ENCODE measurements at regions not wholly inside any gene's neighbourhood (a gene's known extent, or its start where the extent isn't known, plus 50 kb on each side); places are given as distances from the start of the nearest gene placed in this dataset.
"Not testable (repeated sequence)": the region's sequence is repeated elsewhere in the genome, so short reads cannot be mapped to it uniquely, and the experiment has no call there.

GRCh38 chr4:12042818-12043217 lies 614.1 kb upstream of the HS3ST1 start:
- H3K27ac Mint-ChIP-seq = no peak overlapping the region
- H3K4me3 Mint-ChIP-seq = no peak overlapping the region
- no peaks in the 10 kb centered on the region for H3K27me3 Mint-ChIP-seq

GRCh38 chr4:12041828-12042227 lies 613.1 kb upstream of the HS3ST1 start:
- Mint-ChIP-seq H3K27me3 (no peaks in the 10 kb centered on the region), H3K9me3 (ENCODE audit: low read depth) (peaks cover 20% of the 10 kb centered on the region), H3K4me3 (no peak overlapping the region), H3K4me1 (ENCODE audit: low read depth) (no peaks in the 10 kb centered on the region), H3K27ac (no peak overlapping the region), H3K36me3 (no peaks in the 10 kb centered on the region)

More at GRCh38 chr4:12042818-12043217, 614.1 kb upstream of the HS3ST1 start:
- no peaks in the 10 kb centered on the region for H3K4me1 Mint-ChIP-seq (ENCODE audit: low read depth)
- H3K36me3 Mint-ChIP-seq = no peaks in the 10 kb centered on the region
- peaks cover 20% of the 10 kb centered on the region for H3K9me3 Mint-ChIP-seq (ENCODE audit: low read depth)

- Mint-ChIP-seq H3K4me1 (ENCODE audit: low read depth) (no peaks in the 10 kb centered on the region), H3K9me3 (ENCODE audit: low read depth) (peaks cover 15% of the 10 kb centered on the region), H3K4me3 (no peak overlapping the region), H3K27ac (no peak overlapping the region), H3K36me3 (no peaks in the 10 kb centered on the region), H3K27me3 (no peaks in the 10 kb centered on the region)
These were observed 607.8 kb upstream of the HS3ST1 start for GRCh38 chr4:12036450-12036849.

- Mint-ChIP-seq H3K27me3 (no peaks in the 10 kb centered on the region), H3K36me3 (no peaks in the 10 kb centered on the region), H3K27ac (no peak overlapping the region), H3K4me3 (no peak overlapping the region), H3K9me3 (ENCODE audit: low read depth) (peaks cover 12% of the 10 kb centered on the region), H3K4me1 (ENCODE audit: low read depth) (no peaks in the 10 kb centered on the region)
These were observed 599.6 kb upstream of the HS3ST1 start for GRCh38 chr4:12028258-12028657.

GRCh38 chr4:12022409-12022808 lies 593.7 kb upstream of the HS3ST1 start:
- H3K27me3 Mint-ChIP-seq = no peaks in the 10 kb centered on the region
- H3K27ac Mint-ChIP-seq = no peak overlapping the region
- peaks cover 21% of the 10 kb centered on the region for H3K9me3 Mint-ChIP-seq (ENCODE audit: low read depth)
- H3K36me3 Mint-ChIP-seq = no peaks in the 10 kb centered on the region
- no peaks in the 10 kb centered on the region for H3K4me1 Mint-ChIP-seq (ENCODE audit: low read depth)
- no peak overlapping the region for H3K4me3 Mint-ChIP-seq

GRCh38 chr4:12016729-12017128 lies 588.0 kb upstream of the HS3ST1 start:
- Mint-ChIP-seq H3K4me1 (ENCODE audit: low read depth) (no peaks in the 10 kb centered on the region), H3K9me3 (ENCODE audit: low read depth) (peaks cover 21% of the 10 kb centered on the region), H3K4me3 (no peak overlapping the region), H3K27ac (no peak overlapping the region), H3K27me3 (no peaks in the 10 kb centered on the region), H3K36me3 (no peaks in the 10 kb centered on the region)

- no peak overlapping the region for H3K4me3 Mint-ChIP-seq
- H3K27me3 Mint-ChIP-seq = no peaks in the 10 kb centered on the region
- H3K4me1 Mint-ChIP-seq (ENCODE audit: low read depth) = no peaks in the 10 kb centered on the region
- H3K27ac Mint-ChIP-seq = no peak overlapping the region
- peaks cover 4% of the 10 kb centered on the region for H3K9me3 Mint-ChIP-seq (ENCODE audit: low read depth)
- no peaks in the 10 kb centered on the region for H3K36me3 Mint-ChIP-seq
These were observed 576.8 kb upstream of the HS3ST1 start for GRCh38 chr4:12005471-12005870.

GRCh38 chr4:11996581-11996980 lies 567.9 kb upstream of the HS3ST1 start:
- H3K27ac Mint-ChIP-seq; H3K4me3 Mint-ChIP-seq; H3K4me1 Mint-ChIP-seq (ENCODE audit: low read depth); H3K36me3 Mint-ChIP-seq; H3K27me3 Mint-ChIP-seq: not testable (repeated sequence)
- peaks cover 15% of the 10 kb centered on the region for H3K9me3 Mint-ChIP-seq (ENCODE audit: low read depth)

- Mint-ChIP-seq H3K27ac (no peak overlapping the region), H3K27me3 (no peaks in the 10 kb centered on the region), H3K36me3 (no peaks in the 10 kb centered on the region), H3K4me3 (no peak overlapping the region), H3K4me1 (ENCODE audit: low read depth) (no peaks in the 10 kb centered on the region), H3K9me3 (ENCODE audit: low read depth) (no peaks in the 10 kb centered on the region)
These were observed 548.1 kb upstream of the HS3ST1 start for GRCh38 chr4:11976726-11977263.

GRCh38 chr4:11973270-11973669 lies 544.6 kb upstream of the HS3ST1 start:
- no peaks in the 10 kb centered on the region for H3K27me3 Mint-ChIP-seq
- H3K9me3 Mint-ChIP-seq (ENCODE audit: low read depth) = no peaks in the 10 kb centered on the region
- H3K36me3 Mint-ChIP-seq = no peaks in the 10 kb centered on the region
- no peaks in the 10 kb centered on the region for H3K4me1 Mint-ChIP-seq (ENCODE audit: low read depth)
- H3K4me3 Mint-ChIP-seq = no peak overlapping the region
- no peak overlapping the region for H3K27ac Mint-ChIP-seq

- Mint-ChIP-seq H3K4me1 (ENCODE audit: low read depth) (no peaks in the 10 kb centered on the region), H3K27ac (no peak overlapping the region), H3K36me3 (no peaks in the 10 kb centered on the region), H3K4me3 (no peak overlapping the region), H3K9me3 (ENCODE audit: low read depth) (peaks cover 3% of the 10 kb centered on the region), H3K27me3 (no peaks in the 10 kb centered on the region)
These were observed 542.1 kb upstream of the HS3ST1 start for GRCh38 chr4:11970754-11971153.

- no peaks in the 10 kb centered on the region for H3K36me3 Mint-ChIP-seq
- peaks cover 3% of the 10 kb centered on the region for H3K9me3 Mint-ChIP-seq (ENCODE audit: low read depth)
- H3K4me1 Mint-ChIP-seq (ENCODE audit: low read depth) = no peaks in the 10 kb centered on the region
- no peaks in the 10 kb centered on the region for H3K27me3 Mint-ChIP-seq
- no peak overlapping the region for H3K4me3 Mint-ChIP-seq
- no peak overlapping the region for H3K27ac Mint-ChIP-seq
These were observed 538.1 kb upstream of the HS3ST1 start for GRCh38 chr4:11966782-11967181.

GRCh38 chr4:11954093-11954492 lies 525.4 kb upstream of the HS3ST1 start:
- H3K4me3 Mint-ChIP-seq = no peak overlapping the region
- H3K9me3 Mint-ChIP-seq (ENCODE audit: low read depth) = no peaks in the 10 kb centered on the region
- no peak overlapping the region for H3K27ac Mint-ChIP-seq

GRCh38 chr4:11949355-11949754 lies 520.7 kb upstream of the HS3ST1 start:
- Mint-ChIP-seq H3K9me3 (ENCODE audit: low read depth) (no peaks in the 10 kb centered on the region), H3K4me3 (no peak overlapping the region), H3K27ac (no peak overlapping the region), H3K36me3 (no peaks in the 10 kb centered on the region), H3K27me3 (no peaks in the 10 kb centered on the region), H3K4me1 (ENCODE audit: low read depth) (no peaks in the 10 kb centered on the region)

More at GRCh38 chr4:11954093-11954492, 525.4 kb upstream of the HS3ST1 start:
- Mint-ChIP-seq H3K4me1 (ENCODE audit: low read depth) (no peaks in the 10 kb centered on the region), H3K27me3 (no peaks in the 10 kb centered on the region), H3K36me3 (no peaks in the 10 kb centered on the region)

GRCh38 chr4:11947629-11948028 lies 518.9 kb upstream of the HS3ST1 start:
- H3K4me3 Mint-ChIP-seq; H3K27ac Mint-ChIP-seq; H3K27me3 Mint-ChIP-seq; H3K9me3 Mint-ChIP-seq (ENCODE audit: low read depth); H3K36me3 Mint-ChIP-seq; H3K4me1 Mint-ChIP-seq (ENCODE audit: low read depth): not testable (repeated sequence)

- no peaks in the 10 kb centered on the region for H3K4me1 Mint-ChIP-seq (ENCODE audit: low read depth)
- no peak overlapping the region for H3K27ac Mint-ChIP-seq
- H3K27me3 Mint-ChIP-seq = no peaks in the 10 kb centered on the region
- no peak overlapping the region for H3K4me3 Mint-ChIP-seq
- peaks cover 3% of the 10 kb centered on the region for H3K9me3 Mint-ChIP-seq (ENCODE audit: low read depth)
- H3K36me3 Mint-ChIP-seq = no peaks in the 10 kb centered on the region
These were observed 509.2 kb upstream of the HS3ST1 start for GRCh38 chr4:11937941-11938340.

Data from activated naive CD8-positive, alpha-beta T cell (primary cell).